HepG2 (cell line): ENCODE measurements at regions not wholly inside any gene's neighbourhood (a gene's known extent, or its start where the extent isn't known, plus 50 kb on each side); places are given as distances from the start of the nearest gene placed in this dataset.

ENCODE experiments used
- ATAC-seq: fragments of 200-7000 bp; cut with Tn5 transposase; 3 replicates; pipeline ENCODE4 v1.9.1; 2020; ENCODE audit warnings: mild to moderate bottlenecking, moderate library complexity
- BruUV-seq: library from RNA; stranded (reverse); fragments of 400-500 nt; replicated peaks from 2 replicates; lab custom pipeline; 2021; lab: Mats Ljungman, UMichigan
- CTCF ChIA-PET: fragments of 300-600 bp; formaldehyde crosslinking; extraction: SDS; loops from one replicate; lab custom pipeline; 2021; ENCODE audit warnings: low total read pairs, inconsistent platforms, low intra/inter-chr PET ratio; lab: Yijun Ruan, JAX
- POLR2A ChIA-PET: fragments of 350-600 bp; sonication (Branson Sonifier 250); formaldehyde crosslinking; loops from one replicate; lab custom pipeline; 2020; ENCODE audit warnings: antibody characterized with exemption, inconsistent platforms; lab: Yijun Ruan, JAX
- DNase-seq: peaks from one replicate; pipeline ENCODE4 v3.0.0-alpha.2; 2015; ENCODE audit warnings: low spot score
- FAIRE-seq: peaks from 3 replicates; lab custom pipeline; 2011; peaks lifted over from hg19 to GRCh38; lab: Jason Lieb, UNC
- H2AFZ ChIP-seq: one replicate; pipeline ENCODE4 v1.6.1; 2011; ENCODE audit warnings: low read length, inconsistent platforms
- H3K27ac ChIP-seq: fragments of 300-600 bp; 3 replicates; pipeline ENCODE4 v1.8.0; 2011; ENCODE audit warnings: mixed run types, mild to moderate bottlenecking, mixed read lengths, low read length, inconsistent platforms; ENCODE audit not compliant: insufficient read depth; ENCODE audit errors: extremely low read length
- H3K27me3 ChIP-seq, 2 experiments: fragments of 200-600 bp in 1 of 2; 2 replicates in 1 of 2; 3 replicates in 1 of 2; pipeline versions ENCODE4 v1.6.0 to v1.8.0; 2011; ENCODE audit warnings: low read length in 2 of 2, mild to moderate bottlenecking in 2 of 2, moderate library complexity in 2 of 2, inconsistent platforms in 1 of 2; ENCODE audit not compliant: insufficient read depth in 2 of 2, control insufficient read depth in 1 of 2
- H3K36me3 ChIP-seq, 2 experiments: fragments of 200-600 bp in 1 of 2; replicated peaks in 1 of 2; 2 replicates in 1 of 2; 3 replicates in 1 of 2; pipeline versions ENCODE4 v1.5.1 to v1.8.0; 2011; ENCODE audit warnings: low read length in 2 of 2, inconsistent platforms in 1 of 2; ENCODE audit not compliant: insufficient read depth in 2 of 2, control insufficient read depth in 1 of 2
- H3K4me1 ChIP-seq: 2 replicates; pipeline ENCODE4 v1.5.1; 2012; ENCODE audit warnings: low read length, inconsistent platforms; ENCODE audit not compliant: insufficient read depth
- H3K4me2 ChIP-seq: 2 replicates; pipeline ENCODE4 v1.6.0; 2011; ENCODE audit warnings: low read depth, low read length, inconsistent platforms
- H3K4me3 ChIP-seq, 3 experiments: fragments of 200-600 bp in 1 of 3; sonication (generic), shearing (Covaris generic) in 1 of 3; replicated peaks in 1 of 3; 2 replicates each; pipeline ENCODE4 v1.5.1; 2011 to 2016; ENCODE audit warnings: low read length in 3 of 3, inconsistent platforms in 2 of 3, low read depth in 2 of 3, mild to moderate bottlenecking in 2 of 3, control low read depth in 1 of 3, mixed read lengths in 1 of 3; ENCODE audit not compliant: insufficient read depth in 1 of 3
- H3K79me2 ChIP-seq: one replicate; pipeline ENCODE4 v1.6.1; 2011; ENCODE audit warnings: low read length, inconsistent platforms; ENCODE audit not compliant: insufficient read depth
- H3K9ac ChIP-seq: 2 replicates; pipeline ENCODE4 v1.6.0; 2011; ENCODE audit warnings: mild to moderate bottlenecking, low read depth, low read length, inconsistent platforms; ENCODE audit not compliant: insufficient read depth
- H3K9me3 ChIP-seq: 2 replicates; pipeline ENCODE4 v1.5.1; 2012; ENCODE audit warnings: mild to moderate bottlenecking, low read length
- H4K20me1 ChIP-seq: 2 replicates; pipeline ENCODE4 v1.6.0; 2011; ENCODE audit warnings: inconsistent platforms, mild to moderate bottlenecking, low read length, moderate library complexity; ENCODE audit not compliant: insufficient read depth
- EP300 ChIP-seq, 3 experiments: sonication (generic) in 1 of 3; formaldehyde crosslinking in 1 of 3; IDR thresholded peaks; 2 replicates each; pipeline versions ENCODE4 v1.5.1 to v1.6.1; 2011 to 2020; ENCODE audit warnings: low read depth in 2 of 3, low read length in 2 of 3, borderline replicate concordance in 1 of 3, improper control_type of control experiment in 1 of 3, mild to moderate bottlenecking in 1 of 3, missing genetic modification reagents in 1 of 3, moderate library complexity in 1 of 3
- IRF1 ChIP-seq: sonication (generic); formaldehyde crosslinking; IDR thresholded peaks from 2 replicates; pipeline ENCODE4 v1.4.0; 2020; ENCODE audit warnings: low read depth, mild to moderate bottlenecking, missing genetic modification reagents
- JDP2 ChIP-seq: sonication (generic); formaldehyde crosslinking; IDR thresholded peaks from 2 replicates; pipeline ENCODE4 v1.8.1; 2022; ENCODE audit warnings: missing genetic modification reagents, borderline replicate concordance
- NR2F6 ChIP-seq, 2 experiments: IDR thresholded peaks; 2 replicates each; pipeline ENCODE4 v1.6.1; 2016; ENCODE audit warnings: antibody characterized with exemption in 1 of 2, mild to moderate bottlenecking in 1 of 2
- WIZ ChIP-seq: sonication (generic); formaldehyde crosslinking; IDR thresholded peaks from 2 replicates; pipeline ENCODE4 v1.5.1; 2020; ENCODE audit warnings: mild to moderate bottlenecking, missing genetic modification reagents
- ZBTB37 ChIP-seq: sonication (generic); formaldehyde crosslinking; IDR thresholded peaks from 2 replicates; pipeline ENCODE4 v1.4.0; 2020; ENCODE audit warnings: mild to moderate bottlenecking, missing genetic modification reagents
- ZFYVE20 ChIP-seq: sonication (generic); formaldehyde crosslinking; IDR thresholded peaks from 2 replicates; pipeline ENCODE4 v1.8.0; 2023; ENCODE audit warnings: low read depth, mild to moderate bottlenecking, moderate library complexity, missing genetic modification reagents, borderline replicate concordance
- ZNF292 ChIP-seq: sonication (generic); formaldehyde crosslinking; IDR thresholded peaks from 2 replicates; pipeline ENCODE4 v1.8.1; 2022; ENCODE audit warnings: mild to moderate bottlenecking, low read depth, missing genetic modification reagents, borderline replicate concordance
- ZNF749 ChIP-seq: sonication (generic); formaldehyde crosslinking; IDR thresholded peaks from 2 replicates; pipeline ENCODE4 v1.8.0; 2022; ENCODE audit warnings: mild to moderate bottlenecking, missing genetic modification reagents, moderate library complexity, borderline replicate concordance
- ZSCAN20 ChIP-seq: sonication (generic); formaldehyde crosslinking; IDR thresholded peaks from 2 replicates; pipeline ENCODE4 v1.4.0; 2020; ENCODE audit warnings: missing genetic modification reagents, mild to moderate bottlenecking, borderline replicate concordance
- WGBS: methylation state at CpG from one replicate; pipeline ENCODE4 v1.1.6; 2017; ENCODE audit warnings: low lambda C conversion rate; 5-methylcytosine and 5-hydroxymethylcytosine counted together
- in situ Hi-C: cut with HindIII; loops from 2 replicates; pipeline ENCODE4 v1.10.0; 2017; ENCODE audit warnings: low pct_unique_long_range_greater_than_20kb; ENCODE audit not compliant: extremely low pct_ligation_motif_present
- intact Hi-C: fragments of 100-400 bp; cut with micrococcal nuclease; formaldehyde crosslinking; loops from one replicate; pipeline ENCODE4 v1.10.0; 2022; ENCODE audit not compliant: unreplicated experiment
- TF ChIP-seq, protein P1 (sequence below): sonication (generic); formaldehyde crosslinking; IDR thresholded peaks from 2 replicates; pipeline ENCODE4 v1.4.0; 2020; ENCODE audit warnings: missing genetic modification reagents, mild to moderate bottlenecking, borderline replicate concordance

- H3K79me2 ChIP-seq = no peaks in the 10 kb centered on the region
- CTCF ChIA-PET = no interaction called here
- in situ Hi-C loops = no loop called here
- no peak overlapping the region for H3K9ac ChIP-seq
- H3K27ac ChIP-seq = no peak overlapping the region
- no peak for DNase-seq
- H3K4me3 ChIP-seq = no peak overlapping the region
- no peaks in the 10 kb centered on the region for H3K4me1 ChIP-seq
- H2AFZ ChIP-seq = no peak overlapping the region
- no peaks in the 10 kb centered on the region for H3K9me3 ChIP-seq
- H4K20me1 ChIP-seq = no peaks in the 10 kb centered on the region
- BruUV-seq = no TSS peak
- no peak for ATAC-seq
- TF ChIP-seq NR2F6 (IDR thresholded peaks at IDR 0.05) = no peak
- TF ChIP-seq NR2F6 (CRISPR knock-in tag; IDR thresholded peaks at IDR 0.05) = no peak
- no peak for TF ChIP-seq WIZ (CRISPR knock-in tag)
- no peak for TF ChIP-seq EP300 (IDR thresholded peaks at IDR 0.05; ENCODE audit: low read depth in 2 of 2, low read length in 2 of 2)
- TF ChIP-seq EP300 (CRISPR knock-in tag; IDR thresholded peaks at IDR 0.05; ENCODE audit: borderline replicate concordance) = no peak
- no peak for TF ChIP-seq ZSCAN20
- TF ChIP-seq JDP2 (CRISPR knock-in tag) = no peak
- TF ChIP-seq IRF1 (CRISPR knock-in tag) = no peak
- TF ChIP-seq ZNF292 (CRISPR knock-in tag) = no peak
- TF ChIP-seq, protein P1, sequence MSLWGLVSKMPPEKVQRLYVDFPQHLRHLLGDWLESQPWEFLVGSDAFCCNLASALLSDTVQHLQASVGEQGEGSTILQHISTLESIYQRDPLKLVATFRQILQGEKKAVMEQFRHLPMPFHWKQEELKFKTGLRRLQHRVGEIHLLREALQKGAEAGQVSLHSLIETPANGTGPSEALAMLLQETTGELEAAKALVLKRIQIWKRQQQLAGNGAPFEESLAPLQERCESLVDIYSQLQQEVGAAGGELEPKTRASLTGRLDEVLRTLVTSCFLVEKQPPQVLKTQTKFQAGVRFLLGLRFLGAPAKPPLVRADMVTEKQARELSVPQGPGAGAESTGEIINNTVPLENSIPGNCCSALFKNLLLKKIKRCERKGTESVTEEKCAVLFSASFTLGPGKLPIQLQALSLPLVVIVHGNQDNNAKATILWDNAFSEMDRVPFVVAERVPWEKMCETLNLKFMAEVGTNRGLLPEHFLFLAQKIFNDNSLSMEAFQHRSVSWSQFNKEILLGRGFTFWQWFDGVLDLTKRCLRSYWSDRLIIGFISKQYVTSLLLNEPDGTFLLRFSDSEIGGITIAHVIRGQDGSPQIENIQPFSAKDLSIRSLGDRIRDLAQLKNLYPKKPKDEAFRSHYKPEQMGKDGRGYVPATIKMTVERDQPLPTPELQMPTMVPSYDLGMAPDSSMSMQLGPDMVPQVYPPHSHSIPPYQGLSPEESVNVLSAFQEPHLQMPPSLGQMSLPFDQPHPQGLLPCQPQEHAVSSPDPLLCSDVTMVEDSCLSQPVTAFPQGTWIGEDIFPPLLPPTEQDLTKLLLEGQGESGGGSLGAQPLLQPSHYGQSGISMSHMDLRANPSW = no peak
- TF ChIP-seq ZBTB37 = no peak
- TF ChIP-seq ZNF749 (CRISPR knock-in tag) = no peak
- no peak for TF ChIP-seq ZFYVE20 (CRISPR knock-in tag)
- TF ChIP-seq, all 625 proteins: peak for 0
- intact Hi-C loops = no loop called here
- WGBS = 0% methylated on average over 2 of the region's 2 CpGs
- Histone ChIP-seq H3K27me3 (no peaks in the 10 kb centered on the region), H3K4me2 (no peak overlapping the region), H3K36me3 (no peaks in the 10 kb centered on the region)
- FAIRE-seq = no peak
- POLR2A ChIA-PET = no interaction called here
Measured at GRCh38 chr3:144084929-144085328, 113.3 kb downstream of the DIPK2A start.
